ENCODE measurements at regions not wholly inside any gene's neighbourhood (a gene's known extent, or its start where the extent isn't known, plus 50 kb on each side); places are given as distances from the start of the nearest gene placed in this dataset.

DNA sequence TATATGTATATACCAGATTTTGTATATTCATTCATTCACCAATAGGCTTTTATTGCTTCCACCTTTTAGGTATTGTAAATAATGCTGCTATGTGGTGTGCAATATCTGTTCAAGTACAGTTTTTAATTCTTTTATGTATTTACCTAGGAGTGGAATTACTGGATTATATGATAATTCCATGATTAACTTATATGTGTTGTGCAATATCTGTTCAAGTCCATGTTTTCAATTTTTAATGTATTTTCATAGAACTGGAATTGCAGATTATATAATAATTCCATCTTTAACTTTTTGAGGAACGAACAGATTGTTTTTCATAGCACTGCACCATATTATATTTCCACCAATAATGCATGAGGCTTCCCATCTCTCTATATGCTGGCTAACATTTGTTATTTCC, 50.6 kb upstream of the L3MBTL4 start:
- TF ChIP-seq, protein P1, sequence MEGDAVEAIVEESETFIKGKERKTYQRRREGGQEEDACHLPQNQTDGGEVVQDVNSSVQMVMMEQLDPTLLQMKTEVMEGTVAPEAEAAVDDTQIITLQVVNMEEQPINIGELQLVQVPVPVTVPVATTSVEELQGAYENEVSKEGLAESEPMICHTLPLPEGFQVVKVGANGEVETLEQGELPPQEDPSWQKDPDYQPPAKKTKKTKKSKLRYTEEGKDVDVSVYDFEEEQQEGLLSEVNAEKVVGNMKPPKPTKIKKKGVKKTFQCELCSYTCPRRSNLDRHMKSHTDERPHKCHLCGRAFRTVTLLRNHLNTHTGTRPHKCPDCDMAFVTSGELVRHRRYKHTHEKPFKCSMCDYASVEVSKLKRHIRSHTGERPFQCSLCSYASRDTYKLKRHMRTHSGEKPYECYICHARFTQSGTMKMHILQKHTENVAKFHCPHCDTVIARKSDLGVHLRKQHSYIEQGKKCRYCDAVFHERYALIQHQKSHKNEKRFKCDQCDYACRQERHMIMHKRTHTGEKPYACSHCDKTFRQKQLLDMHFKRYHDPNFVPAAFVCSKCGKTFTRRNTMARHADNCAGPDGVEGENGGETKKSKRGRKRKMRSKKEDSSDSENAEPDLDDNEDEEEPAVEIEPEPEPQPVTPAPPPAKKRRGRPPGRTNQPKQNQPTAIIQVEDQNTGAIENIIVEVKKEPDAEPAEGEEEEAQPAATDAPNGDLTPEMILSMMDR (IDR thresholded peaks at IDR 0.05; ENCODE audit: insufficient read depth in 1 of 2, low read depth in 1 of 2, low read length in 1 of 2, severe bottlenecking in 1 of 2, unreplicated experiment in 1 of 2) = no peak
- no peaks in the 10 kb centered on the region for H3K36me3 ChIP-seq (ENCODE audit: control insufficient read depth, insufficient read depth, low read length)
- H3K4me1 ChIP-seq = no peaks in the 10 kb centered on the region
- Mint-ChIP-seq H3K9me3 (ENCODE audit: unreplicated experiment) (no peaks in the 10 kb centered on the region), H3K27ac (ENCODE audit: unreplicated experiment) (no peak overlapping the region), H3K4me1 (ENCODE audit: low read depth, unreplicated experiment) (no peaks in the 10 kb centered on the region), H3K4me3 (ENCODE audit: unreplicated experiment) (no peak overlapping the region), H3K36me3 (ENCODE audit: insufficient read depth, unreplicated experiment) (no peaks in the 10 kb centered on the region), H3K27me3 (ENCODE audit: insufficient read depth, unreplicated experiment) (peaks cover 26% of the 10 kb centered on the region)
- no TSS peak for BruUV-seq (replicated peaks)
- POLR2A ChIA-PET = no interaction called here
- no peaks in the 10 kb centered on the region for H3K9me3 ChIP-seq
- H3K4me3 ChIP-seq (ENCODE audit: low read depth, low read length) = no peak overlapping the region
- CTCF ChIA-PET = no interaction called here
- no peak for DNase-seq
- intact Hi-C loops (cut with micrococcal nuclease; ENCODE audit: unreplicated experiment) = no loop called here
- H3K27me3 ChIP-seq (replicated peaks; ENCODE audit: control insufficient read depth, insufficient read depth, low read length) = no peaks in the 10 kb centered on the region

DNA sequence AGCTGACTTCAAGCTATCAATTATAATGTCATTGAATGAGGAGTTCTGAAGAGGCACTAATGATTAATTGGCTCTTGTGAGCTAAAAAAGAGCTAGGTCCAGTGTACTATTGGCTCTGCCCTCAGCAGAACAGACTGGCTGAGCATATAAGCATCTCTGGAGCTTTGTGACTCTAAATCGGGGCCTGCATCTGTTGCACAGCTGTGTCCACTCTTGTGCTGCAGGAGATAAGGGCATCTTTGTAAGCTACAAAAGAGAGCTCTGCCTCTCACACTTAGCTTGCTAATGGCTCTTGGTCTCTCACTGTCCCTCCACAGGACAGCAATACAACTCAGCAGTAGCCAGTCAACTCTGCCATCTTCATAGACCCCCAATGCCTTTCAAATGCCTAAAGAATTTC, 61.5 kb upstream of the L3MBTL4 start:
- H3K9me3 Mint-ChIP-seq (ENCODE audit: unreplicated experiment) = no peaks in the 10 kb centered on the region
- Histone ChIP-seq H3K9me3 (no peaks in the 10 kb centered on the region), H3K36me3 (ENCODE audit: control insufficient read depth, insufficient read depth, low read length) (no peaks in the 10 kb centered on the region), H3K4me1 (no peaks in the 10 kb centered on the region), H3K27me3 (replicated peaks; ENCODE audit: control insufficient read depth, insufficient read depth, low read length) (no peaks in the 10 kb centered on the region; the same call in 1 of the 2 replicates), H3K4me3 (ENCODE audit: low read depth, low read length) (no peak overlapping the region)
- H3K36me3 Mint-ChIP-seq (ENCODE audit: insufficient read depth, unreplicated experiment) = no peaks in the 10 kb centered on the region
- ChIA-PET CTCF (no interaction called here), POLR2A (no interaction called here)
- no peak for DNase-seq
- BruUV-seq (replicated peaks) = no TSS peak
- H3K4me1 Mint-ChIP-seq (ENCODE audit: low read depth, unreplicated experiment) = no peaks in the 10 kb centered on the region
- TF ChIP-seq, protein P1 (IDR thresholded peaks at IDR 0.05; ENCODE audit: insufficient read depth in 1 of 2, low read depth in 1 of 2, low read length in 1 of 2, severe bottlenecking in 1 of 2, unreplicated experiment in 1 of 2) = no peak
- no peak overlapping the region for H3K4me3 Mint-ChIP-seq (ENCODE audit: unreplicated experiment)
- H3K27ac Mint-ChIP-seq (ENCODE audit: unreplicated experiment) = no peak overlapping the region
- intact Hi-C loops (cut with micrococcal nuclease; ENCODE audit: unreplicated experiment) = no loop called here
- peaks cover 22% of the 10 kb centered on the region for H3K27me3 Mint-ChIP-seq (ENCODE audit: insufficient read depth, unreplicated experiment)

DNA sequence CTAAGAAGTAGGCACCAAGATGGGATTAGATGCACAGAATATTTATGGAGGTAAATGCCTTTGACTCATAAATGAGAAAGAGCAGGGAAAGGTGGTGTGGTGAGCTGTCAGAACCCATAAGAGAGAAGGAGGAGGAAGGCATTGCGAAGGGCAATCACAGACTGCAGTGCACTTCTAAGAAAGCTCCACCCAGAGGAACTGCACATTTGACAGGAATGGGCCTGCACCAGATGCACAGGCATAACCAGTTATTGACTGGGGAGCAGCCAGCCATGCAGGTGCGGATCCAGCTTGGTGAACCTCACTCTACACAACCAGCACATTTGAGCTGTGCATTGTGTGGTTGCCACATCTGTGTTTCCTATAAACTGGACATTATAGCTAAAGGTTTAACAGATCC, 62.2 kb upstream of the L3MBTL4 start:
- peaks cover 19% of the 10 kb centered on the region for H3K27me3 Mint-ChIP-seq (ENCODE audit: insufficient read depth, unreplicated experiment)

More for the DNA sequence above, 62.2 kb upstream of the L3MBTL4 start:
- TF ChIP-seq, protein P1 (IDR thresholded peaks at IDR 0.05; ENCODE audit: insufficient read depth in 1 of 2, low read depth in 1 of 2, low read length in 1 of 2, severe bottlenecking in 1 of 2, unreplicated experiment in 1 of 2) = no peak
- Histone ChIP-seq H3K36me3 (ENCODE audit: control insufficient read depth, insufficient read depth, low read length) (no peaks in the 10 kb centered on the region), H3K9me3 (no peaks in the 10 kb centered on the region), H3K4me3 (ENCODE audit: low read depth, low read length) (no peak overlapping the region), H3K4me1 (no peaks in the 10 kb centered on the region), H3K27me3 (replicated peaks; ENCODE audit: control insufficient read depth, insufficient read depth, low read length) (no peaks in the 10 kb centered on the region; the same call in 1 of the 2 replicates)
- intact Hi-C loops (cut with micrococcal nuclease; ENCODE audit: unreplicated experiment) = no loop called here
- ChIA-PET POLR2A (no interaction called here), CTCF (no interaction called here)
- no peak overlapping the region for H3K27ac Mint-ChIP-seq (ENCODE audit: unreplicated experiment)
- no peaks in the 10 kb centered on the region for H3K9me3 Mint-ChIP-seq (ENCODE audit: unreplicated experiment)
- H3K36me3 Mint-ChIP-seq (ENCODE audit: insufficient read depth, unreplicated experiment) = no peaks in the 10 kb centered on the region
- BruUV-seq (replicated peaks) = no TSS peak
- no peak overlapping the region for H3K4me3 Mint-ChIP-seq (ENCODE audit: unreplicated experiment)
- H3K4me1 Mint-ChIP-seq (ENCODE audit: low read depth, unreplicated experiment) = no peaks in the 10 kb centered on the region
- DNase-seq = no peak

Measured in Caco-2 (cell line).